ENCODE measurements at regions not wholly inside any gene's neighbourhood (a gene's known extent, or its start where the extent isn't known, plus 50 kb on each side); places are given as distances from the start of the nearest gene placed in this dataset.
"Not testable (repeated sequence)": the region's sequence is repeated elsewhere in the genome, so short reads cannot be mapped to it uniquely, and the experiment has no call there.

- no peak for DNase-seq (ENCODE audit: low read depth in 2 of 2)
Measured at GRCh38 chr6:98036344-98036923, 753.4 kb upstream of the MMS22L start.

- DNase-seq (ENCODE audit: low read depth in 2 of 2) = no peak
Measured at GRCh38 chr6:98037571-98037970, 754.6 kb upstream of the MMS22L start.

- DNase-seq (ENCODE audit: low read depth in 2 of 2) = no peak
Measured at GRCh38 chr6:98039443-98039842, 756.4 kb upstream of the MMS22L start.

GRCh38 chr6:98039904-98040607 lies 757.0 kb upstream of the MMS22L start:
- DNase-seq (ENCODE audit: low read depth in 2 of 2) = peak in 1 of 2 experiments; percentile 6

GRCh38 chr6:98041056-98041455 lies 758.0 kb upstream of the MMS22L start:
- DNase-seq (ENCODE audit: low read depth in 2 of 2) = no peak

GRCh38 chr6:98041921-98042320 lies 758.9 kb upstream of the MMS22L start:
- DNase-seq (ENCODE audit: low read depth in 2 of 2) = no peak

GRCh38 chr6:98044151-98044561 lies 761.1 kb upstream of the MMS22L start:
- DNase-seq (ENCODE audit: low read depth in 2 of 2) = no peak

GRCh38 chr6:98044791-98045470 lies 761.9 kb upstream of the MMS22L start:
- no peak for DNase-seq (ENCODE audit: low read depth in 2 of 2)

- no peak for DNase-seq (ENCODE audit: low read depth in 2 of 2)
Measured at GRCh38 chr6:98047164-98047563, 764.1 kb upstream of the MMS22L start.

GRCh38 chr6:98047871-98048270 lies 764.9 kb upstream of the MMS22L start:
- no peak for DNase-seq (ENCODE audit: low read depth in 2 of 2)

GRCh38 chr6:98054453-98054852 lies 771.4 kb upstream of the MMS22L start:
- DNase-seq (ENCODE audit: low read depth in 2 of 2) = peak in 1 of 2 experiments; percentile 1

- DNase-seq (ENCODE audit: low read depth in 2 of 2) = no peak
Measured at GRCh38 chr6:98056955-98057354, 773.9 kb upstream of the MMS22L start.

- no peak for DNase-seq (ENCODE audit: low read depth in 2 of 2)
Measured at GRCh38 chr6:98067375-98067774, 767.0 kb upstream of the POU3F2 start.

GRCh38 chr6:98088537-98088936 lies 745.8 kb upstream of the POU3F2 start:
- not testable (repeated sequence) for DNase-seq (ENCODE audit: low read depth in 2 of 2)

GRCh38 chr6:98092331-98092730 lies 742.0 kb upstream of the POU3F2 start:
- no peak for DNase-seq (ENCODE audit: low read depth in 2 of 2)

GRCh38 chr6:98094696-98095095 lies 739.7 kb upstream of the POU3F2 start:
- DNase-seq (ENCODE audit: low read depth in 2 of 2) = no peak

- no peak for DNase-seq (ENCODE audit: low read depth in 2 of 2)
Measured at GRCh38 chr6:98107801-98108200, 726.6 kb upstream of the POU3F2 start.

GRCh38 chr6:98116455-98116854 lies 717.9 kb upstream of the POU3F2 start:
- DNase-seq (ENCODE audit: low read depth in 2 of 2) = no peak

GRCh38 chr6:98117068-98117467 lies 717.3 kb upstream of the POU3F2 start:
- DNase-seq (ENCODE audit: low read depth in 2 of 2) = no peak

GRCh38 chr6:98118397-98119045 lies 715.9 kb upstream of the POU3F2 start:
- no peak for DNase-seq (ENCODE audit: low read depth in 2 of 2)

- DNase-seq (ENCODE audit: low read depth in 2 of 2) = peak; percentile 22 to 31
Measured at GRCh38 chr6:98124171-98124570, 710.2 kb upstream of the POU3F2 start.

GRCh38 chr6:98131290-98131990 lies 702.9 kb upstream of the POU3F2 start:
- DNase-seq (ENCODE audit: low read depth in 2 of 2) = no peak

Data from fibroblast of skin of left quadriceps (primary cell).